NB4 (cell line): ENCODE measurements at regions not wholly inside any gene's neighbourhood (a gene's known extent, or its start where the extent isn't known, plus 50 kb on each side); places are given as distances from the start of the nearest gene placed in this dataset.

Experiments
- DNase-seq: peaks from one replicate; pipeline ENCODE4 v3.0.0; 2010; ENCODE audit warnings: low read depth
- H3K4me3 ChIP-seq: one replicate; pipeline ENCODE4 v1.5.1; 2011; ENCODE audit warnings: mild to moderate bottlenecking, low read depth, low read length, moderate library complexity
- CTCF ChIP-seq: IDR thresholded peaks from one replicate; pipeline ENCODE4 v1.5.1; 2012; ENCODE audit warnings: low read depth, low read length
- MYC ChIP-seq: IDR thresholded peaks from 2 replicates; pipeline ENCODE4 v1.6.1; 2011; ENCODE audit warnings: low read depth, low read length
- POLR2A ChIP-seq: IDR thresholded peaks from 2 replicates; pipeline ENCODE4 v1.6.1; 2011; ENCODE audit warnings: mild to moderate bottlenecking; ENCODE audit not compliant: insufficient read length; ENCODE audit errors: extremely low read depth
- TF ChIP-seq, protein P1 (sequence below): IDR thresholded peaks from 2 replicates; pipeline ENCODE4 v1.6.1; 2011; ENCODE audit warnings: low read depth, low read length

DNA sequence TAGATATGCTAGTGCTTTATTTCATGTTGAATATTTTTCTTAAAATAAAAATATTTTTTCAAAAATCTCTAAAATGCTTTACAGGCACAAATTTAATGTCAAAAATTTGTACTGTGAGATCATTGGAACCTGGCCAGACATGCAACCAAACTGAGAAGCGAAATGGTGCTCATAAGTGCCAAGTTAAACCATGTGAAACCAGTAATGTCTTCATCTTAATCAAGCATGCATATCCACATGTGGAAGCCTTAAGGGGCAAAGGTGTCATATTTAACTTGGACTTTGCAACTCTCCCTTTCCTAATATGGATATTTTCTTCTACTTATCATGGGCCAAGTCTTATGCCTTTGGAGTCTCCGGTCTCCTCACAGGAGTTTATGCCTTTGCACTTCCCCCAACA, 208.9 kb upstream of the COL8A1 start:
- no peak overlapping the region for H3K4me3 ChIP-seq
- no peak for DNase-seq
- TF ChIP-seq, protein P1, sequence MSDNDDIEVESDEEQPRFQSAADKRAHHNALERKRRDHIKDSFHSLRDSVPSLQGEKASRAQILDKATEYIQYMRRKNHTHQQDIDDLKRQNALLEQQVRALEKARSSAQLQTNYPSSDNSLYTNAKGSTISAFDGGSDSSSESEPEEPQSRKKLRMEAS, result no peak
- TF ChIP-seq MYC, result no peak
- TF ChIP-seq POLR2A, result no peak
- no peak for TF ChIP-seq CTCF

DNA sequence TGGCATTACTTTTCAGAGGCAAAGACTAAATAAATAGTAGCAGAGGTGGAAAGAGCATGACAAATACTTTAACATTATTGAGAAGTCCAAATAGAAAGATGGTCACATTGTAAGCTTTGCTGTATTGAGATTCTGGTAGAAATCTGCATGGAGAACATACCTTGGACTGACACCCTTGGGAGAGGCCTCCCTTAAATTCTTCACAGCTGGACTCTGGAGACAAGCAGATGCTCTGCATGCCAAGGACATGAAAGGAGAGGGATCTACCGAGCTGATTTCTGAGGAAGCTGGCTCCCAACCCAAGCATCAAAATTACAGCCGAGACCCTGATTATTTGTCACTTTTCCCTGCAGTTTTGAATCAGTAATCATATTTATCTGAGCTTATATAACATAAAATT, 212.5 kb upstream of the COL8A1 start:
- no peak for TF ChIP-seq MYC
- TF ChIP-seq, protein P1, result no peak
- TF ChIP-seq POLR2A, result no peak
- TF ChIP-seq CTCF, result no peak
- H3K4me3 ChIP-seq, result no peak overlapping the region
- no peak for DNase-seq

DNA sequence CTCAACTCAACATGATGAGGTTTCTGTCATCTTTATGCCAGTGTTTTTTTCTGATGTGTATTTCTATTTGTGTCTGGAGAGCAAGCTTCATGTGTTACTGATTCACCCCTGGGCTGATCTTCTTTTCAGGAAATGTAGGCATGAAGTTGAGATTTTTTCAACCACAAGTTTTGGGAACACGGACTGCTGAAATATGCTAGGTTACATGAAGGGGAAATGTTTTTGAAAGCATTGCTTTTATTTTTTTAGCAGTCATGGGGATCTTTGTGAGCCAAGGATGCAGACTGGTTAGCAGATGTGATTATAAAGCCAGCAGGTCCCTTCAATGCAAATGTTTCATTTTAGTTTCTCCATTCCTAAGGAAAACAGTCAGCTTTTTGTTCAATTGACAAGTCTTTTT, 219.3 kb upstream of the COL8A1 start:
- no peak overlapping the region for H3K4me3 ChIP-seq
- TF ChIP-seq, protein P1, result no peak
- TF ChIP-seq CTCF, result no peak
- TF ChIP-seq POLR2A, result no peak
- no peak for TF ChIP-seq MYC
- DNase-seq, result no peak

DNA sequence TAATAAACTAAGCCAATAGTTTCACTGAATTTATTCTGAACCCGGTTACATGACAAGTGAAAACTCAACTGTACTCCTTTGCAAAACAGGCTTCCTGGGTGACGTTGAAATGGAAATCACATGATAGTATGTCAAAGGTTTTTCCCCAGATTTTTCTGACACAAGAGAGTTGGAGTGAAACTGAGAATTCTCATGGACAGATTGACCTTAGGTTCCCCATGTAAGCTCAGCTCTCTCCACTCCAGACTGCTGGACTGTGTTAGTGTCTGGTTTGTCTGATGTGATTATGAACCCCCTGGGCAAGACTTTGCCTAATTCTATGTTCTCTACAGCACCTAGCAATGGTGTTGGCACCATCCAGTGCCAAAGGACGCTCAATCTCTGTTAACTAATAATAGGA, 219.7 kb upstream of the COL8A1 start:
- no peak for DNase-seq
- TF ChIP-seq POLR2A (no peak), MYC (no peak), CTCF (no peak)
- TF ChIP-seq, protein P1, result no peak
- no peak overlapping the region for H3K4me3 ChIP-seq

- H3K4me3 ChIP-seq, result no peak overlapping the region
- no peak for DNase-seq
- no peak for TF ChIP-seq MYC
- no peak for TF ChIP-seq POLR2A
These were observed 220.2 kb upstream of the COL8A1 start for GRCh38 chr3:99418209-99418635.

DNA sequence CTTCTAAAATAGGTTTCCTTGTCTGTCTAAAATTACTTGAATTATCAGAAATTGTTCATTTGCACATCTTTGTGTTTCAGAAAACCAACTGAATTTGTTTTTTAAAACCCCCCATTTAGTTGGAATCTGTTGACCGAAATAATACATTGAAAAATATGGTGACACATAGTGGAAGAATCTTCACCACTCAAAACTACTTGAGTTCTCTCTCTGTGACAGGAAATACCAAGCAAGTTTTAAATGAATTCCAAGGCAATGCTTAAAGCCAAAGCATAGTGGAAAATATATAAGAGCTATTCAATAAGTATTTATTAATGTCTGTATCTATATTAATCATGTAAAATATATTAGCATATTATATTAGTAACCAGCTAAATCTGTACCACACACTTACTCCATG, 224.9 kb upstream of the COL8A1 start:
- TF ChIP-seq, protein P1, result no peak
- no peak for TF ChIP-seq MYC
- no peak for TF ChIP-seq CTCF
- TF ChIP-seq POLR2A, result no peak
- DNase-seq, result no peak
- no peak overlapping the region for H3K4me3 ChIP-seq
